Mucosa of gallbladder (tissue), 1 donor: ENCODE measurements at regions not wholly inside any gene's neighbourhood (a gene's known extent, or its start where the extent isn't known, plus 50 kb on each side); places are given as distances from the start of the nearest gene placed in this dataset.

ENCODE experiments used
- DNase-seq: peaks from one replicate; pipeline ENCODE4 v3.0.0-alpha.2; 2020; ENCODE audit warnings: low spot score
- donor health status: DM: no; HTN: no; CAD: no.

DNA sequence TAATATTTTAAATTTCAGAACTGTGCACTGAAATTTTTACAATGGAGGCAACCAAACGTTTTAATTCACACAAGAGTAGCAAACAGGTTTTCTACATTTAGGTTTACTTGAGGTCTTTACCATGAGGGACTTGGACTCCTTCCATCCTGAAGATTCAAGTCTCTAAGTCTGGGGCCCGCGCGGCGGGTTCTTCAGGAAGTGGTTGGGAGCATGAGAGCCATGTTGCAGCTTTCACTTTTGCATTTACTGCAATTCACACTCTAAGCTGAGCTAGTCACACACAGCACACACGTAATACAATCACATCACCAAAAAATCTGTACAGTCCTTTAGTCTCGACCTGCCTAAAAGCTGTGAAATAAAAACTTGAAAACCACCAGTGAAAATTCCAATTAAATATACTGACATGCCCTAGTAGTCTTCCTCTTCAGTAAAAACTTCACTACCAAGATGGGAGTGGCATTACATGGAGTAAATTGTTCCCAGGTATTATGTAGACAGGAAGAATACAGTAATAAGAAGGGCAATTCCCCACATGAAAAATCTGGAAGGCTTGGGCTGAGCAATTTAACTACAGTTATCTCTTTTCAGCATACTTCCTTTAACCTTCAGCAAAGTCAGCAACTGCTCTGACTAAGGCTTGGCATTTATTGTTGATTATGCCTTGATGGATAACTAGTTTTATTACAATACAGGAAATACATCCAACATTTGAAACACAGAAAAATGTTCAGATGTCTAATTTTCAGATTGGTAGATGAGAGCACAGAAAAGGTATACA is 571.1 kb upstream of the DIPK2B start:
- peak; percentile 28 for DNase-seq

DNA sequence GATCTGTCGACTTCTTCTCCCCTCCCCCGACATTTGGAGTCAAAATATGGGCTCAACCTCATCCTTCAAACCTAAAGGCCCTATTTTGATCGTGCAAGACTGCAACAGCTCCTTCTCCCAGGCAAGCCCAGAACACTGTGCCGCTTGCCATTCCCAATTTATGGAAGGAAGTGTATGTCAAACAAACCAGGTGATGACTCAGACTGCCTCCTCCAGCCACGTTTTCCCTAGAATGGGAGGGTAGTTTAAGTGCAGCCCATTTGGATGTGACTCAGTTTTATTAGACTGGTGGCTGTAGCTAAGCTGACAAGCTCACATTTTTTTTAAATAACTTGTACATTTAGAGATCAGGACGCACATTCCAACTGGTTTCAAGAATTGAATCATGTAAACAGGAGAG is 570.4 kb upstream of the DIPK2B start:
- DNase-seq, result no peak

DNA sequence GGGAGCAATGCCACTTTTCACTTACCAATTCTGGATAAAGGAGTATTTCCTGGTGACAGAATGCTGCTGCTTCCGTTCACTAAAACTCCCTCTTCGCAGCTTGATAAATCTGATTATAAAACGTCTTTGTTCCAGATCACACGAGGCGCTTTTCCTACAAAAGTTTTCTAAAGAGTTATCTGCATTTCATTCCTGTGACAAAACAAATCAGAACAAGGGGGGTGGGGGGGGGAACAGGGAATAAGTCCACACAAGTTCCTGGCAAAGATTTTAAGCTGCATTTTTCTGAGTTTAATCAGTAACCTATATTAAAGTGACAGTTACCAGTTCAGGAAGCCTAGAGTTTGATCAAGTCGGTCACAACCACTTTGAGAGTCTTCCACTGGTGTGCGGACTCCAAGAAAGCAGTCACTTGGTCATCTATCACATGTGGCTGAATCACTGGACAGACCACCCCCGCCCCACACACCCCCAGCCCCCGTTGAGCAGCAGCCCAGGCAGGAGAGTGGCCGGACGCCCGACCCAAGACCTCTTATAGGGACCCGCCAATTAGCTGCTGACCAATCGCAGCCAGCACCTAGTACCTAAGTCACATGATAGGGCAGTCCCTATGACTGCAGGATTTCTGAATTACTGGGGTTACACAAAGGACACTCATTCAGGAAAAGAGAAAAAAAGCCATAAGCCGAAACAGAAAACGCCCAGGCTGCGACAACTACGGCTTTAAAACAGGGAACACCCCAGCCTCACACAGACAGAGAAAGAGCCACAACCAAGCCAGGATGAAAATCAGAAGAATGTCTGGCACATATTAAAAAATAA is 569.3 kb upstream of the DIPK2B start:
- peak; percentile 63 for DNase-seq

DNA sequence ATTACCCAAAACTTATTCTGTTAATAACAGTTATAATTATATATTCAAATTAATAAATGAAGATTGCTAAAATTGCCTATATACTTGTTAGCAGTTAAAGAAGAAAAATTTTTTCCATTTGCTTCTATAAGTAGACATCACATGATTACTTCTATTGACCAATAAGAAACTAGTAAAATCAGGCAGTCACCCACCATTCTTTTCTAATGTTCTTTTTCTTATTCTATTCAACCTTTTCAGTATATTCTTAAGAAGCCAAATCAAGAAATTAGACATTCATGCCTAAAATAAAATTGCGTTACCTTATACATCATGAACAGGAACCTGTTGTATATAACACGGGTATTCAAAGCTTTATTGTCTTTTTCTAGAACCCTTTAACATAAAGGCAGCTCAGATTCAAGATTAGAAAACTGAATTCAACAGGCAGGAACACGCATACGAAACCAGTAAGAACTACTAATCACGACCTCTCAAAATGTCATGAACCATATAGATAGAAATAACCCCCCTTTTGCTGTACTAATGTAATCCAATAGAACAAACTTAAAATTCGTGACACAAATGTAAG is 568.1 kb upstream of the DIPK2B start:
- no peak for DNase-seq

DNA sequence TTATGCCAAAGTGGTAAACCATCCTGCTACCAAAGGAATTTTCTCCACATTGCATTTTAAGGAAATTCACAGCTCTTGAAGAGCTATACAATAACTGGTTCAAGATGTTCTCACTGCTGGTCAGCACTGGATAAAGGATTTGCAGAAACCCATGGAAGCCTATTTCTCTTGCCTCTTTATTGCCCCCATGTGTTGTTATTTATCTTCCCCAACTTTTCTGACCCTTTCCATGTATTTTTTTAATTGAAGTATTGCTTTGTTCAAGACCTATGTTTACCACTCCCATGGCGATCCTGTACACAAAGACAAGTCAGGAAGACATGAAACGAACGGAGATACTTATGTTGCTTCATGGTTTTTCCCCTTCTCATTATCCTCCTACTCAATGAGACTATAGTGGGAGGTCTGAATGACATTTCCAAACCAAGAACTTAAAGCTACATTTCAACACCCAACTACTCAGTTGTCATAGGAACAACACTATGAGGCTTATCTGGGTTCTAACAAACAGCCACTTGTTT is 566.4 kb upstream of the DIPK2B start:
- no peak for DNase-seq

DNA sequence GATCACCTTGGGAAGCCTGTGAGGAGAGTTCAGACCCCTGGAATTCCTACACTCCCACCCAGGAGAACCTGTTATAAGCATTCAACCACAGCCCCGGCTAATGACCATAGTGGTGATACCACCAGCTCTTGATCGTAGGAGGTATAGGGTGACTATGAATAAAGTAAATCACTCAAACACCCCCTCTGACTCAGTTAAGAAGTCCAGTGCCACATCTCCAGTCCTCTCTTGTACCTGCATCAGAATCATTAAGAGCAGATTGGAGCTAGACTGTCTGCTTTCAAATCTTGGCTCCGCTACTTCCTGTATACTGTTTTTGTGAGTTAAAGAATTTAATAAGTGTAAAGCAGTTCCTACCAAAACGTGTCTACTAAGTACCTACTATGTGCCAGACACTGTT is 565.1 kb upstream of the DIPK2B start:
- no peak for DNase-seq

DNA sequence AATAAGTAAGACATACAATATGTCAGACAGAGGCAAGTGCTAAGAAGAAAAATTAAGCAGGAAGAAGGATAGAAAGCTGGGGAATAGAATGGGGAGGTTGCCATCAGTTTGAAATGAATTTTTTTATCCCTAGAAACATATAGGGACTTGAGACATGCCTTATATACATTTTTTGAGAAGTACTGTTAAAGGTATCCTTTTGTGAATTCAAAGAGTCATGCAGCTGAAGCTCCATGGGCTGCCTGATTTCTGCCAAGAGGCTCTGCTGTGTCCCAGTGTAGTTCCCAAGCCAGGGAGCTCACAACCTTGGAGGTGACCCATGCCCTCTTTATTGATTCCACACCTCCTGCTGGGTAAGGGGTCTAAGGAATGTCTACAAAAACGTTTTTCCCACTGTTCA is 564.6 kb upstream of the DIPK2B start:
- DNase-seq, result no peak

DNA sequence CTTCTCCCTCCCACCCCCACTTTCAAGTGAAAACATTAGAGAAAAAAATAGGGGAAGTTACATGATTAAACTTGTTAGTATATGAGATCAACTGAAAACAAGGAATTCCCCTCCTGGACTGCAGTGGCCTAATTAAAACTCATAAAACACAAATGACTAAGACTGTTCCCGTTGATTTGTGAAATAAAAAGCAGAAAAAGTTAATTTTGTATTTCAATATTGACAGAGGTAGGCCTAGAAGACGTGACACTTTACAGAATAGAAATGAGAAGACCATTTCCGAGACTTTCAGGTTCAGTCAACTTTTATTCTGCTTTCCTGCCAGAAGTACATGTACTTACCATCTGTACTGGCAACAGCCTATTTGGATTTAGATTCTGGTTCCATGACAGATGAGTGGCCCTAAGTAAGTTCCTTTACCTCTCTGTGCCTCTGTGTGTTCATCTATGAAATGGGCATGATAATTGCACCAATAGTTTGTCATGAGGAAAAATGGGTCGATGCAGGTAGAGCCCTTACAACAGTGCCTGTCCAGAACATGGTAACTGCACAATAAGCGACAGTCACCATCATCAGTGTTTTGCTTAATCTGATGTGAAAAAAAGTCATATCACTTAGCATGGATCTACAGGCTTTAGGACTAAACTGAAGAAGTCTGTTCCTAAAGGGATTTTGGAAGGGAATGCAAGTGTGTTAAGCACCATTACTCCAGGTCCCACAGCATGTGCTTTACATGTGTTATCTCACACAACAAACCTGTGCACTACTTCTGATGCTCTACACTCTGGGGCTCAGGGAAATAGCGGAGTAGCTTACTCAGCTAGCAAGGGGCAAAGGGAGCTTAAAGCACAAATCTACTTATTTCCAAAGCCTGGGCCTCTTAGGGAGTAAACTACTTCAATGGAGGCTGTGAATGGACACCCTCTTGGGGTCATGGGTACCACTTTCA is 562.3 kb upstream of the DIPK2B start:
- DNase-seq, result no peak

DNA sequence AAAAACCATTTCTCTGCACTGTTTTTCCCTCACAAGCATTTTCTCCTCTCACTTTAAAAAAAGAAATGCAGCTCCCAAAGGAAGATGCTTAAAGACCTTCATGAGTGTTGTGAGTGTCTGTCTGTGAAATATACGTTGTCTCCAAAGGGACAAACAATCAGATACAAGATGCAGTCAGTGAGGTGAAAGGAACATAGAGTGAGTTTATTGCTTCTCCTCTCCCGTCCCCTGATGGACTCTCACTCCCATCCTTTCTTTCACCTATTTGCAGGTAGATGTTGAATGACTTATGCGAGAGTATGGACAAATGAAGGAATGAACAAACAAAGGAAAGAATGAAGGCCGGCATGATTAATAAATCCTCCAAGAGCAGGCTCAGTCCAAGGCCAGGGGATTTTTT is 561.2 kb upstream of the DIPK2B start:
- no peak for DNase-seq

DNA sequence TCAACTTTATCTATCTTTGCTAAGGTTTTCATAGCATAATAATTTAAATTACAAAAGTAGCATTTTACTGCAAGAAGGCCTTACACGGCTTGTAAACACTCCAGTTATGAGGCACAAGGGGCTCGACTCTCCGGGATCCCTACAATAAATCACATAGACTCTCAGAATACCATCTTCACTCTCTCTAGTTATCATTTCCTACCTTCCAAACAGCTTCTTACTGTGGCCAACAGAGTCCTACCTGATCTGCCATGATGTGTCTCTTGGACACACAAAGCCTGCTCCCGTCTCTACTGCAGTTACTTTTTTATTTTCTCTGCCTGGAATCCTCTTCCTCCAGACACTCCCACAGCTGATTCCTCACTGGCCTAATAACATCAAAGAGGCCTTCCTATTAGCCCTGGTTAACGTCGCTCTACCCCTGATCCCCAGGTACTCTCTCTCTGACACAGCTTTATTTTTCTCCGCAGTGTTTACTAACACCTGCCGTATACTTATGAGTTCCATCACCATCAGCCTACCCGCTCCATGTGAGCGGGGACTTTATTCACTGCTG is 559.6 kb upstream of the DIPK2B start:
- DNase-seq, result no peak

DNA sequence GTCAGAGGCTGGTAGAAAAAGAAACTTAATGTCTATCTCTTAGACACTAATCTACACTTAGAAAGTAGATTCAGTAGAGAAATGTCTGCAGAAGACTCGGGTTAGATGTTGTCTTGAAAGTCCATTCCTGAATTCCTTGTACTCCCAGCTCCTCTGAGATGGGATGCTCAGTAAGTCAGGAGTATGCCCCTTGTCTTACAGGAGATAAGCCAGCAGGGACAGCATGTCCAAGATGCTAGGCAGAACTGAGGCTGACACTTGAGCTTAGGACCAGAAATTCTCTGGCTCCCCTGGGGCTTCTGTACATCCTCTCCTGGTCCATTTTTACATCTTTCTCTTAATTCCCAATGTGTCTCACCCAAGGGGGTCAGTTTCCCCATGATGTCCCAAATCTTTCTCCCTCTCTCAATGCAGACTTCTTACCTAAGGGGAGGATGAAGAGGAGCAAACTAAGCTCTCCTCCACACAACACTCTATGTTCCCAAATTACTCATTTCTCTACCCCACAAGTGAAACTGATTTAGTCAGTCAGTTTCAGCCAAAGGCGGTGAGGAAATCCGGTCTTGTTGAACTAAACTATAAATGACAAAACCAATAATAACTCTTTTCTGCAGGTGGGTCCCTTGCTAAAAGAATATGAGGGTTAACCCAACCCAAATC is 558.2 kb upstream of the DIPK2B start:
- DNase-seq, result no peak

DNA sequence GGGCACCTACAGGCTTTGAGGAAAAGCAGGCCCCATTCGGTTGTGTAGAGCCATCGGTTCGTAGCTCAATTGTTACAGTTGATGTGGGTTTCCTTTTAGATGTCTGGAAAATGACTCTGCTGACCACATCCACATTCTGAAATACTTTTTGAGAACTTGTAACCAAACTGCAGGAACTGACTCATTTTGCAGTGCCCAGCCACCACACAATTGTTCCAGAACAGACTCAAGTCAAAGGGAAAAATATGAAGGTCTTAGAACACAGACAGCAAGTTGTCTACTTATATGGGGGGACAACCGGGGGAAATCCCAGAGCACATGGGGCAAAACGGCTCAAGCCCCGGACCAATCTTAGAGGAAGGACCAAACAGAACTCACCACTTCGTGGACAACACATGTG is 557.6 kb upstream of the DIPK2B start:
- DNase-seq, result no peak

DNA sequence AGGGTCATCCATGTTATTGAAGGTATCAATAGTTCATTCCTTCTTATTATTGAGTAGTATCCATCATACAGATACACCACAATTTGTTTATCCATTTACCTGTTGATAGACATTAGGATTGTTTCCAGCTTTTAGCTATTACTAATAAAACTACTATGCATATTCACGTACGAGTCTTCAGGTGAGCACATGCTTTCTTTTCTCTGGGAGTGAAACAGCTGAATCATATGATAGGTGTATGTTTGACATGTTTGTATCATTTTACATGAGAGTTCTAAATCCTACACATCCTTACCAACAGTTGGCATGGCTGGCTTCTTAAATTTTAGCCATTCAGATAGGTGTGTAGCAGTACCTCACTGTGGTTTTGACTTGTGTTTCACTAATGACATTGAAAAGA is 556.6 kb upstream of the DIPK2B start:
- no peak for DNase-seq

DNA sequence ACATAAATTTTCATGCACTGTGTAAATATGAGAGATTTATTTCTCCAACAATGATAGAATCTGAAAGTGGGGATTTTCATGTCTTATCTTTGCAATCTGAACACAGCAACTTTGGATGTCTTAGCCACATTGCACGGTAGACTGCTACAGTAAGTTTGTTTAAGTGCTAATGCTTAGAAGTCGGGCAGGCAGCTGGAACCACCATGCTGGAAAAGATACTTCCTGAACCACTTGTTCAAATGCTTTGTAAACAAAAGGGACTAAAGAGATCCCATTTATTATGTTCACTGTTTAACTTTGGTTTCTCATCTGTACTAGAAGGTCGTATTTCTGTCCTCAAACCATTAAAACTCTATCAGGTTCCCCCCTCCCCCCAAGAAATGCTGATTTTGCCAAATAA is 555.9 kb upstream of the DIPK2B start:
- no peak for DNase-seq

DNA sequence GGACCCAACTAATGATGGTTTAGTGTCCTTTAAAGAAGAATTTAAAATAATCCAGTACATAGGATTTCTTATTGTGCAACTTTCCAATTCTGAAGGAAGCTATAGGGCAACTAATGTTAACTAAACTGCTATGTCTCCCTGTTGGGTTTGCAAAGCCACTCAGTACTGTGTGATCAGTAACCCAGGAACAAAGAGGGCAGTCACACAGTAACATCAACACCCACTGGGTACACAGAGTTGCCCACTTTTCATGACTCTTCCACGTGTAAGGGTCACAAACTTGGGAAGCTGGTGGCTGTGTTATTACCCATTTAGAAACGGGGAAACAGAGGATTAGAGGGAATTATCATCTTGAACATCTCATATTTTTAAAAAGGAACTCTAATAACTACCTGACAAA is 555.0 kb upstream of the DIPK2B start:
- no peak for DNase-seq

DNA sequence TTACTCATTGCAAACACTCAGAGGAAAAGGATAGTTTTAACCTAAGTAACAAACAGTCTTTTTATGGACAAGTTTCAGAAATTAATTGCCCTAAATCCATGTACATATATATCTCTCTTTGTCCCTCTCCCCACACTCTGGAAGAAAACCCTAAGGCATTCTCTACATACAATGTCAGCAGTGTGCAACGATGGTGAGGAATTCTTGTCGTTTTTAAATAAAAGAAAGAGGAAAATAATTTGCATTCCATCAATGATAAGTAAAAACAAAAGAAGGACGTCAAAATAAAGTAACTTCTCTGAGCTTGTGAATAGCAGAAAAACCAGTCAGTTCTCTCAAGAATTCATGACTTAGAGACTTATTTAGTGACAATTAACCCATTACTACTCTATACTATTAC is 550.5 kb upstream of the DIPK2B start:
- DNase-seq, result no peak

DNA sequence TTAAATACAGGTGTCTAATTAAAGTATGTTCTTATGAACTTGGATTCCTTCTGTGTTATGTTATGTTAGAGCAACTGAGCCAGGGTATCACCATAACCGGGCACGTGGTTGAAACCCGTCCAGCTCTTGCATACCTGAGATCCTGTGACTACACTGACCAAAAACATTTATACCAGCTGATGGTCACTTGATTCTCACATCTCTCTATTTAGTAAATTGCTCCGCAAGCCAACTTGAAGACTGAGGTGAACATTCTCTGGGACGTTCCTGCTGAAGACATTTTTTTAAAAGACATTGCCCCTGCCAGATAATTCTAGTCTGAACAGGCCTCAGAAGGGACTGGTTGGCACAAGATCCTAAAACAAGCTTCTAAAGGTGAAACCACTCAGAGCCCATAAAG is 550.0 kb upstream of the DIPK2B start:
- DNase-seq, result no peak

DNA sequence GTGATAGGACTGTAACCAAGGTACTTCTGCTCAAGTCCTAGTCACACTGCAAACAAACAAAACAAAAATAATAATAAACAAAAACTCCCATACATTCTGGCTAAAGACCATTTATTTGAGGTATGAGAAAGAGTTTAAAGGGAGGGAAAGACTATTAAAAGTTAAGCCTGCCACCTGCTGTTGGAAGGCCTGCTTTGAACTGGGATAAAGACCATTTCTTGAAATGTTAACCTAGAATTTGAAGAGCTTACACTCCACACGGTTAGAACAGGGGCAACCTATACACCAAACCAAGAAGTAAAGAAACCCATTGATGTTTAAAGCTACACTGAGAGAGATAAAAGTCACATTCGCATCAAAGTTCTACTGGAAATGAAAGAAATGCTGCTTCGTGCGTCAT is 548.7 kb upstream of the DIPK2B start:
- DNase-seq, result no peak

DNA sequence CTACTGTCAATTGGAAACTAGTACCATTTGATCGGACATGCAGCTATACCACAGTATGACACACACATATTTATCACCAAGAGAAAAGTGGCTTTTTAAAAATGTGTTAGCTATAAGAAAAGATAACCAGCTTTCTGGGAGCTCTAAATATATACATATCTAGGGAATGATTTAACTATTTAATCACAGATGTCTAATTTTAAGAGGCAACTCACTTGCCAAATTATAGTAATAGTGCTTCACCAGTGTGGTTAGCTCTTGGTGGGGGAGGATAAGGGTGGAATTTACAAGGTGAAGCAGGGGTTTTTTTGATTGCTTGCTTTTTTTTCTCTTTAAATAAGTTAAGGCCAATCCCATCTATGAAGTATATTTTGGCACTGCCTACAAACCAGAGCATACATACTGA is 547.7 kb upstream of the DIPK2B start:
- no peak for DNase-seq

DNA sequence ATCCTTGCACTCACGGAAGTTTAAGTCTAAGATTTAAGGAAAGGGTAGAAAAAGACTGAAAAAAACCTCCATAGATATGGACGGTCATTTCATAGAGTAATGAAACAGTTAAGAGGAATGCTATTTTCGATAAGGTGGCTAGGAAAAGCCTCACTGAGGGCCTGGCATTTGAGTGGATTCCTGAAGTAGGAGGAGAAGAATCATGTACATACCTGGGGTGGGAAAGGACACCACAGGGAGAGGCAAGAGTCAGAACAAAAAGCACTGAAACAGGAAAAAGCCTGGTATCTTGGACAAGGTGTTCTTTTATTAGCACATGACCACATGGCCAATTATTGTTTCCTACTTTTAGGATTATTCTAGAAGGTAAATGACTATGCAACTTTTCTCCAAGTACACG is 547.2 kb upstream of the DIPK2B start:
- no peak for DNase-seq

DNA sequence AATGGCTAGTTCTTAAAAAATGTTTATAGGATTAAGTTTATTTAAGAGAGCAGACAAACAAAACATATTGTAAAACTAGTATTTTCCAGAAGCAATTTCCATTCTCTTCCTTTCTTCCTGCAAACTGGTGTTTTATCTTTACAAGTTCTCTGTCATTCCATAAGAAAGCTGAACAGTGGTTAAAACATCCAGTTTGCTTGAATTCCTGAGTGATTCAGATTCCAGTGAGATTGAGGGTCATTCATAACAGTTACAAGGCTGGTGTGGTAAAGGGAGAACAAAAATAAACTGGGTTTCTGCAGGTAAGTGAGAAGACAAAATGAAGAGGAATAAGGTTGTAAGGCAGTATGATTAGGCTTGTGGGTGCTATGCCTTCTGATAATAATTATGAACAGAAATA is 544.8 kb upstream of the DIPK2B start:
- no peak for DNase-seq
